OCI-M1 (cell line): ENCODE measurements at regions not wholly inside any gene's neighbourhood (a gene's known extent, or its start where the extent isn't known, plus 50 kb on each side); places are given as distances from the start of the nearest gene placed in this dataset.
A peak's percentile ranks its signal among the peaks of the same experiment; 100 is the strongest.
"Not testable (repeated sequence)": the region's sequence is repeated elsewhere in the genome, so short reads cannot be mapped to it uniquely, and the experiment has no call there.

Experiments
- DNase-seq: peaks from one replicate; lab custom pipeline; 2025; lab: John Stamatoyannopoulos, UW

GRCh38 chr1:199220031-199220430 lies 581.2 kb downstream of the PTPRC start:
- no peak for DNase-seq

DNA sequence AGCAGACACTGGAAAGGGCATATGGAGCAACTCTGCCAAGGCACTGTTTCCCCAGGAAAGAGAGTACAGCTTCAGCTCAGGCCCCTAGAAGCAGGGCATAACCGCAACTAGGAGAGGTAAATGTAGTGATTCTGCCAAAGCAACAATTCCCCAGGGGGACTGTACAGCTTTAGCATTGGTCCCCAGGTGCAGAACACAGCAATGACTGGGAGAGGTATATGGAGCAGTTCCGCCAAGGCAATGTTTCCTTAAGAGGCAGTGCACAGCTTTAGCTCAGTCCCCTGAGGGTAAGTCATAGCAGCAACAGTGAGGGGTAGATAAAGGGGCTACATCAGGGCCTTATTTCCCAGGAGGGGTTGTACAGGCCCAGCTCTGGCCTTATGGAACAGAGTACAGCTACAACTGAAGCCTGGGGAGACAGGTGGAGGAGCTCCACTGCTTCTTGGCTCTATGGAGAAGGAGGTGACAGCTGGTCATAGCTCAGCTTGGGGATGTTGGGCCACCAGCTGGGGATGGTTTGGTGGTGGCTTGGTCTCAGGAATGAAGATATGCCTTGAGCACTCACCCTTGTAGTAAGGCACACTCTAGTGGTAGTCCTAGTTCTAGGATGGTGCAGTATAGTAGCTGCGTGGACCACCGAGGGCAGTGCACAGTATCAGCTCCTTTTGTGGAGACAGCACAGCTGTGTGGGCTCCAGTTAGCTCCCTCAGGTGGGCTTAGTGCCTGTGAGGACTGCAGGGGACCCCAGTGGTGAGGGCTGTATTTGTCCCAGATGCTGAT lies 582.7 kb downstream of the PTPRC start:
- DNase-seq = no peak

DNA sequence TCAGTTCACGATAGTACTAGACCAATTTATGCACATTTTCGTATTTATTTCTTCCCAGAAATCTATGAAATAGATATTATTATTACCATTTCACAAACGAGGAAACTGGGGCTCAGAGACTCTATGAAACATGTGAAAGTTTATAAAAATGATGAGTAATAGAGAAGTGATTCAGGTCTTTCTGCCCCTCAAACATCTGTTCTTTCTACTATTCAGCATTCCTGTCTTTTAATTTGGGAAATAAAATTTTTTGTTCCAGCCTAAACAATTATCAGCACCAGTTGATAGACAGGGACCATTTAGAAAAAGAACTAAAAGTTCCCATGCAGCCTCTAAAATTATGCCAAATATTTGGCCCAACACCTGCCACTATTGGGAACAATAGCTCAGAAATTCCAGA lies 585.1 kb downstream of the PTPRC start:
- no peak for DNase-seq

DNA sequence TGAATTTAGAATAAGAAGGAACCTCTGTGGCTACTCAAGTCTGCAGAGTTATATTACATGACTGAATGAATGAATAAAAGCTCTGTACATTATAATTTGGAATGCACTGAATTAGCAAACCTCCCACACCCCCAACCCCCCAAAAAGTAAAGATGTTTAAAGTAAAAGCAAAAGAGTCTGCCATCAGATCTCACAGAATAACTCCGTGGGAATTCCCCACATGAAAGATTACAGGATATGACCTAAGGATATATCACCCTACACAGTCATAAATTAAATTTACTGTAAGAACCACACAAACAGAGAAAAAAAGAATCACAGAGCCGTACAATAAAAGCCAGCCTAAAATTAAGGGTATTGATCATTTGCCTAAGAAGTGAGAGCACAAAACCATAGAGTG lies 587.3 kb downstream of the PTPRC start:
- no peak for DNase-seq

GRCh38 chr1:199242147-199242546 lies 603.3 kb downstream of the PTPRC start:
- peak; percentile 43 for DNase-seq

- DNase-seq = no peak
Observed at GRCh38 chr1:199242601-199243000, 603.8 kb downstream of the PTPRC start.

DNA sequence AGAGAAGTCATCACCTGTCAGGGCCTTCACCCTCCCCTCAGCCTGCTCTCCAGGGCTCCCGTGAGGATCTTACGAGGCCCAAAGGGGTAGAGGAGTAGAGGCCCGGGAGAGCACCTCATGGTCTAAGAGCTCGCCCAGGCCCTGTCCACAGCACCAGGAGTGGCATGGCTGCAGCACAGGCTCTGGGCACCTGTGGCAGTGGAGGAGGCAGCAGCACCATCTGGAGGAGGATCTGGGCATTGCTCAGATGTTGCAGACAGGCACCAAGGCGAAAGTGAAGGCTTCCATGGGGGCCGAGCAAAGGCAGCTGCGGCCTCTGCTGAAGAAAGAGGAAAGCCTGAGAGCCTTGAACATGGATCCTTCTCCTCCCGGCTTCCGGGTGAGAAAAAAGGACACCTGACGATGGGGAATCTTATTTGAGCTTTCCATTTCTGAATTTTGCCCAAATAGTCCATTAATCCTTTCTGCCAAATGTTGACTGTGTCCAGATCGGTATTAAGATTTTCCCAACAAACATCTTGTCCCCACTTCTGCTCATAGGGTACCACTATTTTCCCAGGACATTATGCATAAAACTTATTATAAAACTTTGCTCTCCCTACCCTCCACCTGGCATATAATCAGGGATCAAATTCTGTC lies 604.7 kb downstream of the PTPRC start:
- DNase-seq = peak; percentile 93

GRCh38 chr1:199245946-199246345 lies 607.1 kb downstream of the PTPRC start:
- no peak for DNase-seq

- no peak for DNase-seq
Observed at GRCh38 chr1:199246716-199247115, 607.9 kb downstream of the PTPRC start.

DNA sequence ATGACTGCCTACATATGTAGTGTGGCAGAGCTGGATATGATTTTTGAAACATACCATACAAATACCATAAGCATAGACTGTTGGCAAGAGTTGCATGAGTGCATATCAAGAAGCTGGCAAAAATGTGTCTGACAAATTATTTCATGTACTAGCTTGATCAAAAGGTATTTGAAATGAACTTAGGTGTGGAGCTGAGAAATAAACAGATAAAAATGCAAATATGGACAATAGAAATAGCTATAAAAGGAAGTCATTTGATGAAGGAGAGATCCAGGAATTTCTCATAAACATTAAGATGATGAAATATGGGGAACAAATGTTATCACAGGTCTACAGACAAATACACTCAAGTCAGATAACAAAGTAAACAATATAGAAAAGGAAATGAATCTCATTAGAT lies 609.1 kb downstream of the PTPRC start:
- peak; percentile 77 for DNase-seq

GRCh38 chr1:199254040-199254439 lies 615.2 kb downstream of the PTPRC start:
- DNase-seq = not testable (repeated sequence)

GRCh38 chr1:199261328-199261727 lies 622.5 kb downstream of the PTPRC start:
- no peak for DNase-seq

GRCh38 chr1:199264283-199264682 lies 625.4 kb downstream of the PTPRC start:
- DNase-seq = no peak

DNA sequence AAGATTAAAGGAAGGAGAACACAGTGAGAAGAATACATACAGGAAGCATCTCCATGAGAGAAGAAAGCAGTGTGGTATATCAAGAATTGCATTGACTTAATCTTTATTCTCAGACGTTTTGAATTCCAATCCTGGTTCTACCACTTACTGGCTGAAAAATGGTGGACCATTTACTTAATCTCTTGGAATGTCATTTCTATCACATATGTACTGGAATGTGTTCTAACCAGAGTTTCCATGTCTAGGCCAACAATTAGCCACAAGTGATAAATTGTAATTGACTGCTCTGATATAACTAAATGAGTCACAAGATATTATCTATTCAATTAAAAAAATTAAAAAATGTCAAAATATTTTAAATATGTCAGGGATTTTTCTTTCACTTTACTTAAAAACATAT lies 626.1 kb downstream of the PTPRC start:
- no peak for DNase-seq

GRCh38 chr1:199265319-199265718 lies 626.5 kb downstream of the PTPRC start:
- DNase-seq = no peak

GRCh38 chr1:199269241-199269640 lies 630.4 kb downstream of the PTPRC start:
- no peak for DNase-seq

GRCh38 chr1:199272139-199272544 lies 633.3 kb downstream of the PTPRC start:
- DNase-seq = no peak

DNA sequence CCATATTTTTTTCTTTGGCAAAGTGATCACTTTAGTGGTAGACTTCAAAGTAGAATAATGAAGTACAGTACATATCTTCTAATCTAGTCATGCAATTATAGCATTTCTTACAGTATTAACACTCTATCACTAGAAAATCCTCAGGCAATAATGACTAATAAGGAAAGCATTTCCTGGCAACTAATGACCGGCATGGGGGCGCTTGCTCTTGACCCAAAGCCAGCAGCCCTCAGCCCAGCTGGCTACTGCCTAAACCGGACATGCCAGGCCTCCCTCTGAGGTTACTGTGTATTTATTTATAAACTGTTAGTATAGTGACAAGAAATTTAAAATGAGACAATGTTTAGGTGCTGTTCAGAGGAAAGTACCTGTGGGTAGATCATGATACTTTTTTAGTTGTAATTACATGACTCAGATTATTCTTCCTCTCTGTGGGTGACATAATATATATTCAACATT lies 633.8 kb downstream of the PTPRC start:
- no peak for DNase-seq

- no peak for DNase-seq
Observed at GRCh38 chr1:199273837-199274379, 635.1 kb downstream of the PTPRC start.

DNA sequence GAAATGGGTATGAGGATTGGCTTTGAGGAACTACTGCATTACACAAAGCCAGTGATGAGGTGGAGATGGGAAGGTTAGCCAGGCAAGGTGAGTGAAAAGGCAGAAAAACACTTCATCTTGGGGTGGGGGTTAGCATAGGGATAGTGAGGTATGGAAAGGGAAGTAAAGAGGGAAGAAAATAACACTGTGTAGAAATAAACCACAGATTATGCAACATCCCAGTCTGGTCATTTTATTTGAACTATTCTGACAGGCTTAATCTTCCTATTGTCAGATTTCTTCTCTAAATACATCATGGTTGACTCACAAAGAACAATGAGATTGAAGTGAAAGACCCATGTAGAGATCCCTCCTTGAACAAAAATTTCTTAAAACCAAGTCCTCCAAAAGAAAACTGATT lies 640.2 kb downstream of the PTPRC start:
- peak; percentile 59 for DNase-seq

GRCh38 chr1:199279872-199280645 lies 641.2 kb downstream of the PTPRC start:
- no peak for DNase-seq

- DNase-seq = peak; percentile 20
Observed at GRCh38 chr1:199282751-199283305, 644.0 kb downstream of the PTPRC start.
